Activated T-helper 2 cell treated with anti-CD3 and anti-CD28 coated beads, Interferon-gamma antibody, Interleukin-2, Interleukin-4, amounts not matched to agents 10 μg/mL and 5 μg/mL and 100 μg/mL, durations not matched to agents 14 hours and 24 hours and 36 hours (primary cell): ENCODE measurements at regions not wholly inside any gene's neighbourhood (a gene's known extent, or its start where the extent isn't known, plus 50 kb on each side); places are given as distances from the start of the nearest gene placed in this dataset.

Experiments
- DNase-seq: peaks from one replicate; pipeline ENCODE4 v3.0.0; 2021; ENCODE audit warnings: low spot score
- H3K27ac Mint-ChIP-seq: one replicate; pipeline ENCODE4 v1.8.0; 2021; ENCODE audit warnings: mixed read lengths
- H3K27me3 Mint-ChIP-seq: one replicate; pipeline ENCODE4 v1.8.0; 2021; ENCODE audit warnings: low read depth, mixed read lengths
- H3K36me3 Mint-ChIP-seq: one replicate; pipeline ENCODE4 v1.8.0; 2021; ENCODE audit warnings: low read depth, mixed read lengths
- H3K4me1 Mint-ChIP-seq: one replicate; pipeline ENCODE4 v1.8.0; 2021; ENCODE audit warnings: low read depth, mixed read lengths
- H3K4me3 Mint-ChIP-seq: one replicate; pipeline ENCODE4 v1.8.0; 2021; ENCODE audit warnings: low read depth, mild to moderate bottlenecking, moderate library complexity, mixed read lengths
- H3K9me3 Mint-ChIP-seq: one replicate; pipeline ENCODE4 v1.8.0; 2021; ENCODE audit warnings: mixed read lengths
- intact Hi-C: fragments of 100-400 bp; cut with micrococcal nuclease; formaldehyde crosslinking; loops from one replicate; pipeline ENCODE4 v1.15.1; 2023

- no peak for DNase-seq
- no peaks in the 10 kb centered on the region for H3K36me3 Mint-ChIP-seq
- H3K9me3 Mint-ChIP-seq: peaks cover 15% of the 10 kb centered on the region
- intact Hi-C loops: no loop called here
- no peak overlapping the region for H3K27ac Mint-ChIP-seq
- H3K4me3 Mint-ChIP-seq: no peak overlapping the region
- no peaks in the 10 kb centered on the region for H3K4me1 Mint-ChIP-seq
- no peaks in the 10 kb centered on the region for H3K27me3 Mint-ChIP-seq
These were observed 293.5 kb upstream of the LRFN5 start for GRCh38 chr14:41313196-41313595.

- intact Hi-C loops: no loop called here
These were observed 303.2 kb upstream of the LRFN5 start for GRCh38 chr14:41303506-41303905.

GRCh38 chr14:41302776-41303175, 303.9 kb upstream of the LRFN5 start:
- Mint-ChIP-seq H3K9me3 (peaks cover 13% of the 10 kb centered on the region), H3K36me3 (no peaks in the 10 kb centered on the region), H3K27ac (no peak overlapping the region), H3K4me3 (no peak overlapping the region), H3K4me1 (no peaks in the 10 kb centered on the region), H3K27me3 (no peaks in the 10 kb centered on the region)
- DNase-seq: no peak
- intact Hi-C loops: no loop called here

More at GRCh38 chr14:41303506-41303905, 303.2 kb upstream of the LRFN5 start:
- peaks cover 13% of the 10 kb centered on the region for H3K9me3 Mint-ChIP-seq
- no peaks in the 10 kb centered on the region for H3K36me3 Mint-ChIP-seq
- H3K4me3 Mint-ChIP-seq: no peak overlapping the region
- no peak overlapping the region for H3K27ac Mint-ChIP-seq
- DNase-seq: no peak
- no peaks in the 10 kb centered on the region for H3K4me1 Mint-ChIP-seq
- H3K27me3 Mint-ChIP-seq: no peaks in the 10 kb centered on the region

GRCh38 chr14:41299924-41300323, 306.8 kb upstream of the LRFN5 start:
- Mint-ChIP-seq H3K9me3 (peaks cover 9% of the 10 kb centered on the region), H3K4me3 (no peak overlapping the region), H3K27ac (no peak overlapping the region), H3K36me3 (no peaks in the 10 kb centered on the region), H3K4me1 (no peaks in the 10 kb centered on the region), H3K27me3 (no peaks in the 10 kb centered on the region)
- no peak for DNase-seq
- intact Hi-C loops: no loop called here

GRCh38 chr14:41298328-41298690, 308.4 kb upstream of the LRFN5 start:
- intact Hi-C loops: no loop called here
- Mint-ChIP-seq H3K27me3 (no peaks in the 10 kb centered on the region), H3K9me3 (peaks cover 7% of the 10 kb centered on the region), H3K36me3 (no peaks in the 10 kb centered on the region), H3K4me3 (no peak overlapping the region), H3K4me1 (no peaks in the 10 kb centered on the region), H3K27ac (no peak overlapping the region)
- no peak for DNase-seq

GRCh38 chr14:41297576-41298327, 308.9 kb upstream of the LRFN5 start:
- Mint-ChIP-seq H3K27ac (no peak overlapping the region), H3K36me3 (no peaks in the 10 kb centered on the region), H3K9me3 (peaks cover 10% of the 10 kb centered on the region), H3K27me3 (no peaks in the 10 kb centered on the region), H3K4me1 (no peaks in the 10 kb centered on the region), H3K4me3 (no peak overlapping the region)
- intact Hi-C loops: no loop called here
- no peak for DNase-seq

- Mint-ChIP-seq H3K9me3 (peaks cover 21% of the 10 kb centered on the region), H3K27ac (no peak overlapping the region), H3K4me1 (no peaks in the 10 kb centered on the region), H3K4me3 (no peak overlapping the region), H3K27me3 (no peaks in the 10 kb centered on the region), H3K36me3 (no peaks in the 10 kb centered on the region)
- intact Hi-C loops: no loop called here
- no peak for DNase-seq
These were observed 310.9 kb upstream of the LRFN5 start for GRCh38 chr14:41295734-41296133.

- H3K36me3 Mint-ChIP-seq: no peaks in the 10 kb centered on the region
- intact Hi-C loops: no loop called here
- H3K4me1 Mint-ChIP-seq: no peaks in the 10 kb centered on the region
- no peak overlapping the region for H3K27ac Mint-ChIP-seq
- peaks cover 45% of the 10 kb centered on the region for H3K9me3 Mint-ChIP-seq
- H3K4me3 Mint-ChIP-seq: no peak overlapping the region
- DNase-seq: no peak
- no peaks in the 10 kb centered on the region for H3K27me3 Mint-ChIP-seq
These were observed 317.7 kb upstream of the LRFN5 start for GRCh38 chr14:41289025-41289424.

GRCh38 chr14:41285186-41285748, 321.4 kb upstream of the LRFN5 start:
- DNase-seq: no peak
- no peak overlapping the region for H3K4me3 Mint-ChIP-seq
- H3K27ac Mint-ChIP-seq: no peak overlapping the region
- peaks cover 31% of the 10 kb centered on the region for H3K9me3 Mint-ChIP-seq
- H3K27me3 Mint-ChIP-seq: no peaks in the 10 kb centered on the region
- no peaks in the 10 kb centered on the region for H3K36me3 Mint-ChIP-seq
- no peaks in the 10 kb centered on the region for H3K4me1 Mint-ChIP-seq
- intact Hi-C loops: no loop called here

GRCh38 chr14:41280745-41281144, 325.9 kb upstream of the LRFN5 start:
- Mint-ChIP-seq H3K27me3 (no peaks in the 10 kb centered on the region), H3K9me3 (peaks cover 31% of the 10 kb centered on the region), H3K27ac (no peak overlapping the region), H3K36me3 (no peaks in the 10 kb centered on the region), H3K4me3 (no peak overlapping the region), H3K4me1 (no peaks in the 10 kb centered on the region)
- no peak for DNase-seq
- intact Hi-C loops: no loop called here

GRCh38 chr14:41277450-41277849, 329.2 kb upstream of the LRFN5 start:
- Mint-ChIP-seq H3K4me1 (no peaks in the 10 kb centered on the region), H3K27me3 (no peaks in the 10 kb centered on the region), H3K4me3 (no peak overlapping the region), H3K9me3 (peaks cover 31% of the 10 kb centered on the region), H3K27ac (no peak overlapping the region), H3K36me3 (no peaks in the 10 kb centered on the region)
- no peak for DNase-seq
- intact Hi-C loops: no loop called here

- no peaks in the 10 kb centered on the region for H3K36me3 Mint-ChIP-seq
- no peak for DNase-seq
- peaks cover 23% of the 10 kb centered on the region for H3K9me3 Mint-ChIP-seq
- H3K4me1 Mint-ChIP-seq: no peaks in the 10 kb centered on the region
- intact Hi-C loops: no loop called here
- H3K27ac Mint-ChIP-seq: no peak overlapping the region
- H3K27me3 Mint-ChIP-seq: no peaks in the 10 kb centered on the region
- H3K4me3 Mint-ChIP-seq: no peak overlapping the region
These were observed 349.2 kb upstream of the LRFN5 start for GRCh38 chr14:41257476-41257875.

GRCh38 chr14:41235466-41235865, 371.2 kb upstream of the LRFN5 start:
- Mint-ChIP-seq H3K27ac (no peak overlapping the region), H3K36me3 (no peaks in the 10 kb centered on the region), H3K4me3 (no peak overlapping the region), H3K4me1 (no peaks in the 10 kb centered on the region), H3K27me3 (no peaks in the 10 kb centered on the region), H3K9me3 (peaks cover 41% of the 10 kb centered on the region)
- intact Hi-C loops: no loop called here
- no peak for DNase-seq
